Activated T-cell treated with anti-CD3 and anti-CD28 coated beads, Interleukin-2, amount 50 U/mL, for 24 hours (primary cell): ENCODE measurements at regions not wholly inside any gene's neighbourhood (a gene's known extent, or its start where the extent isn't known, plus 50 kb on each side); places are given as distances from the start of the nearest gene placed in this dataset.
"Not testable (repeated sequence)": the region's sequence is repeated elsewhere in the genome, so short reads cannot be mapped to it uniquely, and the experiment has no call there.

Experiments
- DNase-seq: peaks from one replicate; pipeline ENCODE4 v3.0.0-alpha.2; 2020
- H3K27ac Mint-ChIP-seq: 2 replicates; pipeline ENCODE4 v1.8.0; 2020; ENCODE audit warnings: mild to moderate bottlenecking, mixed read lengths
- H3K27me3 Mint-ChIP-seq: 2 replicates; pipeline ENCODE4 v1.8.0; 2020; ENCODE audit warnings: mixed read lengths
- H3K36me3 Mint-ChIP-seq: 2 replicates; pipeline ENCODE4 v1.8.0; 2020; ENCODE audit warnings: low read depth, mixed read lengths
- H3K4me1 Mint-ChIP-seq: 2 replicates; pipeline ENCODE4 v1.8.0; 2020; ENCODE audit warnings: low read depth, mixed read lengths
- H3K4me3 Mint-ChIP-seq: 2 replicates; pipeline ENCODE4 v1.8.0; 2020; ENCODE audit warnings: mild to moderate bottlenecking, moderate library complexity, mixed read lengths
- H3K9me3 Mint-ChIP-seq: 2 replicates; pipeline ENCODE4 v1.8.0; 2020; ENCODE audit warnings: mixed read lengths

DNA sequence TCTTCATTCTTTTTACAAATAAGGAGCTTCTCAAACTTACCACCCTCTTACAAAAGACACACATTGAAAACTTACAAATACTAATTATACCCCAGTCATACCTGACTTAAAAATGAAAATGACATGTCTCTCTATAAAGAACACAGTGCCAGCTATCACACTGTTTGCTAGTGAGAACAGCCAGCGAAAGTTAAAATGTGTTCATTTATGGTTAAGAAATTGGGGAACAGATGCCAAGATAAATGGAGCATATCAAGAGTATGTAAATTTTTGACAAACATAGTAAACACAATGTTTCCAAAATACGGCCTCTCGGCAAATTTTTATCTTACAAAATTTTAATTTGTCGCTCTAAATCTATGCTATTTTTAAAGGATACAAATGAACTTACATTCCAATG lies 1422.9 kb downstream of the KCNT2 start:
- Mint-ChIP-seq H3K36me3 (no peaks in the 10 kb centered on the region), H3K4me1 (no peaks in the 10 kb centered on the region), H3K9me3 (peaks cover 3% of the 10 kb centered on the region), H3K27me3 (peaks cover 9% of the 10 kb centered on the region), H3K4me3 (no peak overlapping the region), H3K27ac (no peak overlapping the region)
- DNase-seq = no peak

DNA sequence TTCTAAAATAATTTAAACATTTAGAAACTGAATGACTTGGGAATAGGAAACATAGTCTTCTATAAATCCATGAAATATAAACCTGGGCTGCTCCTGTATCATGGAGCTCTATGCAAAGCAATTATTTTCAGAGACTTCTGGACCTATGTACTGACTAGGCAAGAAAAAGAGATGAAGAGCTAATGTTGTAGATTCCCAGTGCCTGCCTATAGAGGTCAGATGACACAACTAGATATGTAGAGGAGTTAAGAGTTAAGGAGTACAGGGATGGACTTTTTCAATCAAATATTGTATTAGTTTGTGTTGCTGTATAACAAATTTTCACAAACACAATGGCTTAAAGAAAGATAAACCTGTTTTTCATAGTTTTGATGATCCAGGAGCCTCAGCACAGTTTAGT lies 1434.5 kb downstream of the KCNT2 start:
- Mint-ChIP-seq H3K36me3 (no peaks in the 10 kb centered on the region), H3K4me1 (no peaks in the 10 kb centered on the region), H3K4me3 (no peak overlapping the region), H3K9me3 (peaks cover 3% of the 10 kb centered on the region), H3K27me3 (no peaks in the 10 kb centered on the region), H3K27ac (no peak overlapping the region)
- no peak for DNase-seq

DNA sequence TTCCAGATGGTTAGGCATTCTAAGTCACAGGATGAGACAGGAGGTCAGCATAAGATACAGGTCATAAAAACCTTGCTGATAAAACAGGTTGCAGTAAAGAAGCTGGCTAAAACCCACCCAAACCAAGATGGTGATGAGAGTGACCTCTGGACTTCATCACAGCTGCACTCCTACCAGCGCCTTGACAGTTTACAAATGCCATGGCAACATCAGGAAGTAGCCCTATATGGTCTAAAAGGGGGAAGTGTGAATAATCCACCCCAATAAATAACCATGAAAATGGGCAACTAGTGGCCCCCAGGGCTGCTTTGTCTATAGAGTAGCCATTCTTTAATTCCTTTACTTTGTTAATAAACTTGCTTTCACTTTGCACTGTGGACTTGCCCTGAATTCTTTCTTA lies 1448.4 kb downstream of the KCNT2 start:
- H3K4me1 Mint-ChIP-seq, H3K27ac Mint-ChIP-seq, H3K27me3 Mint-ChIP-seq, H3K9me3 Mint-ChIP-seq, H3K36me3 Mint-ChIP-seq, H3K4me3 Mint-ChIP-seq, DNase-seq: not testable (repeated sequence)

DNA sequence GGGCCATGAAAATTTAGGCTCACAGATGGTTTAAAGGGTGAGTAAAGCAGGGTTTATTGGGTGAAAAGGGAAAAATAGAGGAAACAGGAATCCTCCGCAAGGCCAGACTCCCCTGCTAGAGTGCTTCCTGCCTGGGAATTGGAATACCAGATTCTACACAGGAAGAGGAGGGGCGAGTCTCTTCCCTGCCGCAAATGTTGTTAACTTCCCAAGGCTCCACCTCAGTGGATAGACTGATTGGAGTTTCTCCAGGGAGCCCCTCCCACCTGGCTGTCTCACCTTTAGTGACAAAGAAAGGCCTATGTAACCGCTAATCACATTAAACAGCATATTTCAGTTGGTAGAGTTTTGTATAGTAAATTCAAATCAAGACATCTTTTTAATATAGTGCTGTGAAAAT lies 1450.1 kb downstream of the KCNT2 start:
- H3K27me3 Mint-ChIP-seq = no peaks in the 10 kb centered on the region
- H3K36me3 Mint-ChIP-seq = no peaks in the 10 kb centered on the region
- H3K4me1 Mint-ChIP-seq = no peaks in the 10 kb centered on the region
- no peak for DNase-seq
- H3K4me3 Mint-ChIP-seq = no peak overlapping the region
- no peak overlapping the region for H3K27ac Mint-ChIP-seq
- no peaks in the 10 kb centered on the region for H3K9me3 Mint-ChIP-seq

DNA sequence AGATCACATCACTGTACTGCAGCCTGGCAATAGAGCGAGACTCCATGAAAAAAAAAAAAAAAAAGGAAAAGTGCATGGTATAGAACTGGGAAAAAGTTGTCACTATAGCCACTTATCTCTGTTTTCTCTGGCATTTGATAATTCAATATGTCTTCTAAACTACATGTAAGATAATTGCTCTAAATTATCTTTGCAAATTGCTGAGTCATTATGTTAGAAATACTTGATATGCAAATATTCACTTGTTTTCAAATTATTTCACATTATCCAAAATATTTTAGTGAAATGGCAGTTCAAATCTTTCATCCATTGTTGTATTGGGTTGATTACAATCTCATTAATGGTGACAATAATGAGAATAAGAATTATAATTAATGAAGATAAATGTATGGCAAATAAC lies 1455.1 kb downstream of the KCNT2 start:
- Mint-ChIP-seq H3K9me3 (no peaks in the 10 kb centered on the region), H3K36me3 (no peaks in the 10 kb centered on the region), H3K4me1 (no peaks in the 10 kb centered on the region), H3K27me3 (no peaks in the 10 kb centered on the region), H3K27ac (no peak overlapping the region), H3K4me3 (no peak overlapping the region)
- no peak for DNase-seq

DNA sequence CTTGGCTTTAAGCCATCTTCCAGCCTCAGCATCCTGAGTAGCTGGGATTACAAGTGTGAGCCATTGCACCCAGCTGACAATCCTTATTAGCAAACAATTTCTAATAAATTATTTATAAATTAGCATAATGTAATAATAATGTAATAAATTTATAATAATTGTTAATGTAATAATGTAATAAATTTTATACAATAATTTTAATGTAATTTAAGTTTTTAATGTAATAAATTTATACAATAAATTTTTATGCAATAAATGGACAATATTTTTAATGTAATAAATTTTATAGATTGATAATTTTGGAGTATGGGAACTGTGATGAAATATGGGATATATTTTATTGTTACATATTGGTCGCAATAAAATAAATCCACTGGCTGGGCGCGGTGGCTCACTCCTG lies 1457.5 kb downstream of the KCNT2 start:
- DNase-seq = no peak
- H3K27me3 Mint-ChIP-seq = no peaks in the 10 kb centered on the region
- H3K36me3 Mint-ChIP-seq = no peaks in the 10 kb centered on the region
- no peaks in the 10 kb centered on the region for H3K9me3 Mint-ChIP-seq
- H3K27ac Mint-ChIP-seq = no peak overlapping the region
- no peaks in the 10 kb centered on the region for H3K4me1 Mint-ChIP-seq
- H3K4me3 Mint-ChIP-seq = no peak overlapping the region

DNA sequence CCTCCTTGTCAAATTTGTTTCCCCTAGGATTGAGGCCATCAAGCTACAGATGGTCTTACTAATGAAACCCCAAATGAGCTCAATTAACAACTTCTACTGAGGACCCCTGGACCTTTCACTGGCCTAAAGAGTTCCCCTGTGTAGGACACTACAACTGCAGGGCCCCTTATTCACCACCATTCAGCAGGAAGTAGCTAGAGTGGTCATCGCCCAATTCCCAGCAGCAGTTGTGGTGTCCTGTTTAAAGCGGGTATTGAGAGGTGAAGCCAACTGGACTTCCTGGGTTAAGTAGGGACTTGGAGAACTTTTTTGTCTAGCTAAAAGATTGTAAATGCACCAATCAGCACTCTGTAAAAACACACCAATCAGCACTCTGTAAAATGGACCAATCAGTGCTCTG lies 1466.9 kb downstream of the KCNT2 start:
- Mint-ChIP-seq H3K4me1 (no peaks in the 10 kb centered on the region), H3K4me3 (no peak overlapping the region), H3K27ac (no peak overlapping the region), H3K27me3 (no peaks in the 10 kb centered on the region), H3K36me3 (no peaks in the 10 kb centered on the region), H3K9me3 (peaks cover 10% of the 10 kb centered on the region)
- DNase-seq = no peak

DNA sequence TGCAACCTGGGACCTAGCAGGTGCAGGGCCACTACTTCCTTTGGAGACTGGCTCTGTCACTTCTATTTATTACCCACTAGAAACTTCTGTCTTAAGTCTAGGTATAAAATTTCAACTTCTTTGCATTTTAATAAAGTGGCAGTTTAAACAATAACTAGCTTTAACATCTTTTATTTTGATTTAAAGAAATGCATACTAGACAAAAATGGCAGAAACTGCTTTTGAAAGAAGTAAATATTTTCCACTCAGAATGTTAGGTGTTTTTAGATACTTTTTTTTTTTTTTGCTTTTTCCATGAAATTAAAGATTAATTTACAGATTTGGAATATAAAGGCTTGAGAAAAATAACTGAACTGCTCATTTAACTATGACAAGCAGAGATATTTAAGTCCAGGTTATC lies 1477.6 kb downstream of the KCNT2 start:
- Mint-ChIP-seq H3K36me3 (no peaks in the 10 kb centered on the region), H3K27ac (no peak overlapping the region), H3K4me1 (no peaks in the 10 kb centered on the region), H3K27me3 (no peaks in the 10 kb centered on the region), H3K4me3 (no peak overlapping the region), H3K9me3 (no peaks in the 10 kb centered on the region)
- DNase-seq = no peak

DNA sequence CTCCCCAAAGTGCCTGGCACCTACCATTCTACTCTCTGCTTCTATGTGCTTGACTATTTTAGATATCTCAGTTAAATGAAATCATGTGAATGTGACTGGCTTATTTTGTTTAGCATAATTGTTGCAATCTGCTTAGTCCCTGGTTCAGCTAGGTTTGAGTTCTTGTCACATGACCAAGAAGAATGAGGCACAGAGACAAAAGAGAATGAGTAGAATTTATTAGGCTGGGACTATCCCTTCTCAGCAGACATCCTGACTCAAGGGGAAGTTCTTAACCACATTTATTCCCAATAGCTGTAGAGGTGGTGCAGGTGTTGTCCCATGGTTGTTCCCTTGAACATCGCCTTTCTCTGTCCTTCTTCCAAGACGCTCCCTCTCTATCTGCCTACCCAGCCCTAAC lies 1485.7 kb downstream of the KCNT2 start:
- Mint-ChIP-seq H3K4me1 (no peaks in the 10 kb centered on the region), H3K4me3 (no peak overlapping the region), H3K9me3 (no peaks in the 10 kb centered on the region), H3K36me3 (no peaks in the 10 kb centered on the region), H3K27me3 (no peaks in the 10 kb centered on the region), H3K27ac (no peak overlapping the region)
- no peak for DNase-seq

DNA sequence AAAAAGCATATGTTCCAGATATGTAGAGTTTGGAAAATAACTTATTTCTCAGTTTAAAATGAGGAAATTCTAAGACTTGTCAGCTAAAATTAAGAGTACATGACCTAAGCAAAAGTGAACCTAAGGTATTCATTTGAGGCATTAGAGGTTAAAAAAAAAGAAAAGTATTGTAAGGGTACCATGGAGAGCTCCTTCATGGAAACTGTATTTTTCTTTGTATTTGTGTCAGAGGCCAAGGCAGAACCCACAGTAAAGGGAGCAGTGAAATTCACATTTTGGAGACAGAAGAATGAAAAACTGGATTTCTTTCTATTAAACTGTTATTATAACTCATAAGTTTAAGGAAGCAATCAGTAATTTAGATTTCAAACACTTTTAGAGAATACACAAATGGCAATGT lies 1494.8 kb downstream of the KCNT2 start:
- DNase-seq = no peak
- H3K27me3 Mint-ChIP-seq = no peaks in the 10 kb centered on the region
- no peak overlapping the region for H3K27ac Mint-ChIP-seq
- no peaks in the 10 kb centered on the region for H3K9me3 Mint-ChIP-seq
- no peaks in the 10 kb centered on the region for H3K4me1 Mint-ChIP-seq
- no peaks in the 10 kb centered on the region for H3K36me3 Mint-ChIP-seq
- no peak overlapping the region for H3K4me3 Mint-ChIP-seq

DNA sequence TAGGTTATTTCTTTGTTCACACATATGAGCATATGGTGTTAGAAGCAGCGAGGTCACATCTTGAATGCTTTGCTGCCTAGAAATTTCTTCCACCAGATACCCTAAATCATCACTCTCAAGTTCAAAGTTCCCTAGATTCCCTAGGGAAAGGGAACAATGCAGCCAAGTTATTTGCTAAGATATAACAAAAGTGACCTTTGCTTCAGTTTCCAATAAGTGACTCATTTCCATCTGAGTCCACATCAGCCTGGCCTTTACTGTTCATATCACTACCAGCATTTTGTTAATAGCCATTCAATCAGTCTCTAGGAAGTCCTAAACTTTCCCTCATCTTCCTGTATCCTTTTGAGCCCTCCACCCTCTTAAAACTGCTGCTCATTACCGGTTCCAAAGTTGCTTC lies 1502.5 kb downstream of the KCNT2 start:
- H3K27ac Mint-ChIP-seq = no peak overlapping the region
- H3K9me3 Mint-ChIP-seq = peaks cover 18% of the 10 kb centered on the region
- H3K27me3 Mint-ChIP-seq = no peaks in the 10 kb centered on the region
- H3K4me1 Mint-ChIP-seq = no peaks in the 10 kb centered on the region
- H3K36me3 Mint-ChIP-seq = no peaks in the 10 kb centered on the region
- H3K4me3 Mint-ChIP-seq = no peak overlapping the region
- no peak for DNase-seq

DNA sequence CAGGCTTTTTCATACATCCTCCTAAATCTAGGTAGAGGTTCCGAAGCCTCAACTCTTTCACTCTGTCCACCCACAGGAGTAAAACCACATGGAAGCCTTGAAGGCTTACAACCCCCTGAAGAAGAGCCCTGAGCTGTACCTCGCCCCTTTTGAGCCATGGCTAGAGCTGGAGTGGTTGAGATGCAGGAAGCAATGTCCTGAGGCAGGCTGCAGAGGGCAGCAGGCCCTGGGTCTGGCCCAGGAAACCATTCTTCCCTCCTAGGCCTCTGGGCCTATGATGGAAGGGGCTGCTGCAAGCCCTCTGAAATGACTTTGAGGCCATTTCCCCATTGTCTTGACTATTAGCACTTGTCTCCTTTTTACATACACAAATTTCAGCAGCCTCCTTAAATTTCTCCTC lies 1503.0 kb downstream of the KCNT2 start:
- H3K9me3 Mint-ChIP-seq = peaks cover 18% of the 10 kb centered on the region
- H3K27ac Mint-ChIP-seq = no peak overlapping the region
- H3K27me3 Mint-ChIP-seq = no peaks in the 10 kb centered on the region
- H3K4me3 Mint-ChIP-seq = no peak overlapping the region
- H3K36me3 Mint-ChIP-seq = no peaks in the 10 kb centered on the region
- H3K4me1 Mint-ChIP-seq = no peaks in the 10 kb centered on the region
- DNase-seq = no peak

DNA sequence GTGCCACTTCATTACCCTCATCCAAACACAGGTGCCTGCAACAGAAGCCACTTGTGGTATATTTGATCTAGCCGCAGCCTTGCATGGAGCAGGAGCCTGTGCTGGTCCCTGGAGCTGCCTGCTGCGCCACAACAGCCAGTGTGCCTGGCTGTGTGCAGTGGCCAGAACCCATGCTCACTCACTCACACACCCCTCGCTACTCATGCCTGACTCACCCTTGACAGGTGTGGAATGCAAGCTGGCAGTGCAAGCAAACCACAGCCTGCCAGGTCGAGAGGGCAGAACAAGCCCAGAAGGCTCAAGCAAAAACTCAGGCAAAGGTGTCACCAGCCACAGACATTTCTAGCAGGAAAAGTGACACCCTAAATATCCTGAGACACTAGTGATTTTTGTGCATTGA lies 1510.9 kb downstream of the KCNT2 start:
- Mint-ChIP-seq H3K27ac (no peak overlapping the region), H3K27me3 (no peaks in the 10 kb centered on the region), H3K4me3 (no peak overlapping the region), H3K4me1 (no peaks in the 10 kb centered on the region), H3K9me3 (no peaks in the 10 kb centered on the region), H3K36me3 (no peaks in the 10 kb centered on the region)
- DNase-seq = no peak

DNA sequence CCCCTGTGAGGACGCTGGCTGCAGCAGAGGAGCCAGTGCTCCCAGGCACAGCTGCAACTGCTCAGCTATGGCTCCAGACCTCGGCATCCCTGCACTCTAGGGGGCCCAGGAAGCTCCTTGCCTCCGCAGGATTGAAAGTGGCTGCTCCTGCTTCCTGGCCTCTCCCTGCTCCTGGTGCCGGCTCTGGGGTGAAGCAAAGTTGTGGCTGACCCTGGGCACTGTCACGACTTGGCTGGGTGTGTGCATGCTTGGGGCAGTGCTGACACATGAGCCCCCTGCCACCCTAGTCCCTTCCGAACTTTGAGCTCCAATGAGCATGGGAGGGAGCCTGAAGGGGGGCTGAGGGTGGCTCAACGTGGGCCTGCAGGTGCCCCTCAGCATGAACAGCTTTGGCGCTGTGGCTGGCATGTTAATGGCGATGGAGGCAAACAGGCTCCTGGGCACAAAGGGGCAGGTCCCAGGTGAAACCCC lies 1512.2 kb downstream of the KCNT2 start:
- Mint-ChIP-seq H3K36me3 (no peaks in the 10 kb centered on the region), H3K9me3 (no peaks in the 10 kb centered on the region), H3K27me3 (no peaks in the 10 kb centered on the region), H3K27ac (no peak overlapping the region), H3K4me1 (no peaks in the 10 kb centered on the region), H3K4me3 (no peak overlapping the region)
- no peak for DNase-seq

DNA sequence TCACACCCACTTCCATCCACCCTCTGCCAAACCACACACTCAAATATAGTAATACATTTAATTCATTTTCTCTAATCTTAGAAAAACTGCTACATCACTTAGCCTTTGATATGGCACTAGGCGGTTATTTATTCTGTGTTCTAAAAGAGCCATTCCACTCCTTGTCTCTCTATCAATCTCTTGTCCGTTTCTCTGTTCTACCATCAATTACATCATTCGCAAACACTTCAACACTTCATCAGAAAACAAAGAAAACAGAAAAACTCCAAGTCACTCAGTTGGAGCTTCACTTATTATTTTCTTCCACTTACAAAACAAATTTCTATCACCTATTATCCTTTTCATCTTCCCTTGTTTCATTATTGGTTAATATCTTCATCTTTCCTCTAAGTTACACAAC lies 1523.0 kb downstream of the KCNT2 start:
- no peaks in the 10 kb centered on the region for H3K4me1 Mint-ChIP-seq
- H3K27ac Mint-ChIP-seq = no peak overlapping the region
- no peaks in the 10 kb centered on the region for H3K9me3 Mint-ChIP-seq
- no peaks in the 10 kb centered on the region for H3K27me3 Mint-ChIP-seq
- H3K4me3 Mint-ChIP-seq = no peak overlapping the region
- H3K36me3 Mint-ChIP-seq = no peaks in the 10 kb centered on the region
- no peak for DNase-seq

DNA sequence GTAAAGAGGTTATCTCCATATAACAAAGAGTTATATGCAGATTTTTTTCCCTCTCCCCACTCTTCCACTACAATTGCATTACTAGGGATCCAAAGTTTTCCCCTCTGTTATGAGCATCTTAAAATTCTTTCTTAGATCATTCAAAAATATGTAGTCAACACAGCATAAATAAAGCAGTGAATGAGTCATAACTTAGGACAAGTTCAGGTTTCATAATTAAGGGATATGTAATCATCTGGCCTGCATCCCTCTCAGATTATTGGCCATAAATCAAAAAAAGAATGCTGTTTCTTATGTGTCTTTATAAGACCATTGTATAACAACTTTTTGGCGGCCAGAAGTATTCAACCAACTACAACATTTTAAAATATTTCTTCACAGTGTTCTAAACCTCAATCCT lies 1526.1 kb downstream of the KCNT2 start:
- no peak for DNase-seq
- H3K27ac Mint-ChIP-seq = no peak overlapping the region
- no peaks in the 10 kb centered on the region for H3K27me3 Mint-ChIP-seq
- H3K4me3 Mint-ChIP-seq = no peak overlapping the region
- no peaks in the 10 kb centered on the region for H3K36me3 Mint-ChIP-seq
- H3K4me1 Mint-ChIP-seq = no peaks in the 10 kb centered on the region
- H3K9me3 Mint-ChIP-seq = no peaks in the 10 kb centered on the region
